DOHH2 (cell line): ENCODE measurements at regions not wholly inside any gene's neighbourhood (a gene's known extent, or its start where the extent isn't known, plus 50 kb on each side); places are given as distances from the start of the nearest gene placed in this dataset.

Experiments
- EZH2phosphoT487 ChIP-seq: fragments of 200-600 bp; sonication (generic); IDR thresholded peaks from 2 replicates; pipeline ENCODE4 v1.6.1; 2017; ENCODE audit warnings: borderline replicate concordance, mild to moderate bottlenecking, antibody characterized with exemption, low read length, moderate library complexity, mixed read lengths
- TF ChIP-seq, protein P1 (sequence below): fragments of 200-600 bp; sonication (generic); IDR thresholded peaks from one replicate; pipeline ENCODE4 v1.5.1; 2014; ENCODE audit warnings: antibody characterized with exemption, mild to moderate bottlenecking, low read depth, low read length; ENCODE audit not compliant: poor library complexity, severe bottlenecking

DNA sequence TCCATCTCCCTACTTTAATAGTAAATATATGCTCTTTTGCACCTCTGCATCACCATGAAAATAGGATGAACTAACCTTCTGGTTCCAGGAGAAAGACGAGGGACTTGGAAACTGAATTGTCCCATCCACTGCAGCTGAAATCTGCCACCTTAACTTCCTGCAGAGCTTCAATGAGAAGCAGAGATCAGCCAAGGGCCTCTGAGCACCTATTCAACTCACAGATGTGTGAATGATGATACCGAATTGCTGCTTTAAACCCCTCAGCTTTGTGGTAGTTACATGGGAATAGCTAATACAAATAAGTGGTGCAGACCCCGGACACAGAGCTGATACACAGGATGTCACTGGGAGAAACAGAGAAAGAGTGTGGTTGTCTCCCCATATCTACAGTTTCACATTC lies 616.8 kb downstream of the NCAM2 start:
- TF ChIP-seq, protein P1, sequence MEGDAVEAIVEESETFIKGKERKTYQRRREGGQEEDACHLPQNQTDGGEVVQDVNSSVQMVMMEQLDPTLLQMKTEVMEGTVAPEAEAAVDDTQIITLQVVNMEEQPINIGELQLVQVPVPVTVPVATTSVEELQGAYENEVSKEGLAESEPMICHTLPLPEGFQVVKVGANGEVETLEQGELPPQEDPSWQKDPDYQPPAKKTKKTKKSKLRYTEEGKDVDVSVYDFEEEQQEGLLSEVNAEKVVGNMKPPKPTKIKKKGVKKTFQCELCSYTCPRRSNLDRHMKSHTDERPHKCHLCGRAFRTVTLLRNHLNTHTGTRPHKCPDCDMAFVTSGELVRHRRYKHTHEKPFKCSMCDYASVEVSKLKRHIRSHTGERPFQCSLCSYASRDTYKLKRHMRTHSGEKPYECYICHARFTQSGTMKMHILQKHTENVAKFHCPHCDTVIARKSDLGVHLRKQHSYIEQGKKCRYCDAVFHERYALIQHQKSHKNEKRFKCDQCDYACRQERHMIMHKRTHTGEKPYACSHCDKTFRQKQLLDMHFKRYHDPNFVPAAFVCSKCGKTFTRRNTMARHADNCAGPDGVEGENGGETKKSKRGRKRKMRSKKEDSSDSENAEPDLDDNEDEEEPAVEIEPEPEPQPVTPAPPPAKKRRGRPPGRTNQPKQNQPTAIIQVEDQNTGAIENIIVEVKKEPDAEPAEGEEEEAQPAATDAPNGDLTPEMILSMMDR: no peak
- TF ChIP-seq EZH2phosphoT487: no peak
